K562 (cell line): ENCODE measurements at regions not wholly inside any gene's neighbourhood (a gene's known extent, or its start where the extent isn't known, plus 50 kb on each side); places are given as distances from the start of the nearest gene placed in this dataset.

Source experiments
- ATAC-seq: fragments of 200-7000 bp; cut with Tn5 transposase; 3 replicates; pipeline ENCODE4 v1.9.1; 2020; ENCODE audit warnings: moderate library complexity
- BruUV-seq: library from RNA; stranded (reverse); fragments of 400-500 nt; replicated peaks from 2 replicates; lab custom pipeline; 2021; lab: Mats Ljungman, UMichigan
- CTCF ChIA-PET: fragments of 300-600 bp; formaldehyde crosslinking; extraction: SDS; loops from one replicate; lab custom pipeline; 2021; ENCODE audit warnings: low intra/inter-chr PET ratio; lab: Yijun Ruan, JAX
- POLR2A ChIA-PET: fragments of 300-600, 350-650 bp; sonication (Branson Sonifier 250); formaldehyde crosslinking; extraction: SDS; loops from one replicate; lab custom pipeline; 2021; ENCODE audit warnings: antibody characterized with exemption, inconsistent platforms; lab: Yijun Ruan, JAX
- DNase-seq, 4 experiments: peaks; one replicate each; pipeline versions ENCODE4 v3.0.0 to v3.0.0-alpha.2; 2011 to 2018; ENCODE audit warnings: low spot score in 3 of 4, mixed read lengths in 3 of 4; ENCODE audit errors: extremely low read depth in 1 of 4
- FAIRE-seq: peaks from 2 replicates; lab custom pipeline; 2011; peaks lifted over from hg19 to GRCh38; lab: Jason Lieb, UNC
- H2AFZ ChIP-seq: 2 replicates; pipeline ENCODE4 v1.6.0; 2011; ENCODE audit warnings: low read depth, low read length, control low read depth, inconsistent platforms
- H3K27ac ChIP-seq: fragments of 200-600 bp; 3 replicates; pipeline ENCODE4 v1.8.0; 2011; ENCODE audit warnings: low read depth, mild to moderate bottlenecking, control low read depth, inconsistent platforms, low read length, moderate library complexity, mixed read lengths; ENCODE audit errors: extremely low read depth
- H3K27me3 ChIP-seq, 2 experiments: fragments of 300-600 bp in 1 of 2; 2 replicates in 1 of 2; 3 replicates in 1 of 2; pipeline versions ENCODE4 v1.6.0 to v1.8.0; 2011; ENCODE audit warnings: inconsistent platforms in 2 of 2, low read length in 2 of 2, mild to moderate bottlenecking in 1 of 2, mixed read lengths in 1 of 2, moderate library complexity in 1 of 2; ENCODE audit not compliant: control insufficient read depth in 2 of 2, insufficient read depth in 2 of 2
- H3K36me3 ChIP-seq: fragments of 300-600 bp; 3 replicates; pipeline ENCODE4 v1.8.0; 2011; ENCODE audit warnings: mild to moderate bottlenecking, low read length, inconsistent platforms; ENCODE audit not compliant: control insufficient read depth, insufficient read depth
- H3K4me1 ChIP-seq, 2 experiments: fragments of 200-600 bp in 1 of 2; replicated peaks in 1 of 2; 2 replicates in 1 of 2; 3 replicates in 1 of 2; pipeline versions ENCODE4 v1.5.1 to v1.8.0; 2011; ENCODE audit warnings: inconsistent platforms in 2 of 2, low read length in 2 of 2, mild to moderate bottlenecking in 1 of 2, mixed read lengths in 1 of 2, moderate library complexity in 1 of 2; ENCODE audit not compliant: control insufficient read depth in 2 of 2, insufficient read depth in 2 of 2
- H3K4me2 ChIP-seq: 2 replicates; pipeline ENCODE4 v1.6.1; 2011; ENCODE audit warnings: low read length, control low read depth, inconsistent platforms, mixed read lengths; ENCODE audit not compliant: insufficient read depth
- H3K4me3 ChIP-seq: fragments of 200-600 bp; sonication (generic), shearing (Covaris generic); 2 replicates; pipeline ENCODE4 v1.5.1; 2016; ENCODE audit warnings: control low read depth, inconsistent platforms
- H3K79me2 ChIP-seq: fragments of 200-600 bp; 3 replicates; pipeline ENCODE4 v1.8.0; 2011; ENCODE audit warnings: low read length, inconsistent platforms; ENCODE audit not compliant: control insufficient read depth, insufficient read depth
- H3K9ac ChIP-seq, 2 experiments: 2 replicates each; pipeline versions ENCODE4 v1.6.0 to v1.6.1; 2011; ENCODE audit warnings: low read depth in 2 of 2, low read length in 2 of 2, control low read depth in 1 of 2, inconsistent platforms in 1 of 2, mild to moderate bottlenecking in 1 of 2, mixed read lengths in 1 of 2; ENCODE audit not compliant: insufficient read depth in 1 of 2
- H3K9me1 ChIP-seq: one replicate; pipeline ENCODE4 v1.6.0; 2011; ENCODE audit warnings: inconsistent platforms, mild to moderate bottlenecking, low read length, moderate library complexity; ENCODE audit not compliant: control insufficient read depth, insufficient read depth
- H3K9me3 ChIP-seq: replicated peaks from 2 replicates; pipeline ENCODE4 v1.5.1; 2011; ENCODE audit warnings: low read depth, low read length, inconsistent platforms; ENCODE audit not compliant: control insufficient read depth, insufficient read depth
- H4K20me1 ChIP-seq: replicated peaks from 2 replicates; pipeline ENCODE4 v1.6.1; 2011; ENCODE audit warnings: low read length, inconsistent platforms, mixed read lengths; ENCODE audit not compliant: control insufficient read depth, insufficient read depth
- AFF4 ChIP-seq: sonication (generic); formaldehyde crosslinking; IDR thresholded peaks from 2 replicates; pipeline ENCODE4 v1.8.0; 2023; ENCODE audit warnings: mild to moderate bottlenecking, missing genetic modification reagents
- GTF2A2 ChIP-seq: IDR thresholded peaks from 2 replicates; pipeline ENCODE4 v1.6.1; 2016; ENCODE audit warnings: mild to moderate bottlenecking, missing genetic modification characterization, missing compliant biosample characterization
- NBN ChIP-seq: fragments of 450-650 bp; IDR thresholded peaks from 2 replicates; pipeline ENCODE4 v1.6.1; 2016; ENCODE audit warnings: low read depth, mild to moderate bottlenecking
- NKRF ChIP-seq: fragments of 450-650 bp; IDR thresholded peaks from 2 replicates; pipeline ENCODE4 v1.6.1; 2016; ENCODE audit warnings: borderline replicate concordance
- PRDM10 ChIP-seq: fragments of 450-650 bp; IDR thresholded peaks from 2 replicates; pipeline ENCODE4 v1.6.1; 2018; ENCODE audit not compliant: partially characterized antibody
- RBM22 ChIP-seq: fragments of 200-400 bp; formaldehyde crosslinking; IDR thresholded peaks from 2 replicates; pipeline ENCODE4 v1.6.1; 2018; ENCODE audit warnings: low read length, low read depth; ENCODE audit not compliant: poor library complexity, severe bottlenecking
- SPI1 ChIP-seq: IDR thresholded peaks from 2 replicates; pipeline ENCODE4 v1.6.1; 2011; ENCODE audit warnings: low read depth, low read length, control low read depth, borderline replicate concordance
- ZC3H4 ChIP-seq: sonication (generic); formaldehyde crosslinking; IDR thresholded peaks from 2 replicates; pipeline ENCODE4 v1.9.0; 2021; ENCODE audit warnings: missing genetic modification reagents, borderline replicate concordance
- ZNF124 ChIP-seq: sonication (generic); formaldehyde crosslinking; IDR thresholded peaks from 2 replicates; pipeline ENCODE4 v1.8.1; 2022; ENCODE audit warnings: missing genetic modification reagents
- ZNF184 ChIP-seq: sonication (generic); formaldehyde crosslinking; IDR thresholded peaks from 2 replicates; pipeline ENCODE4 v1.5.0; 2020; ENCODE audit warnings: missing genetic modification reagents
- whole genome bisulfite sequencing: fragments of 100-300 bp; shearing (Covaris generic); methylation state at CpG from one replicate; pipeline ENCODE4 v1.1.6; 2016; ENCODE audit warnings: low coverage, mixed read lengths; ENCODE audit not compliant: insufficient coverage; ENCODE audit errors: missing lambda C conversion rate; 5-methylcytosine and 5-hydroxymethylcytosine counted together
- in situ Hi-C: fragments of 300-500 bp; cut with MboI; formaldehyde crosslinking; loops from 4 replicates; pipeline ENCODE4 v1.15.0; 2018; ENCODE audit warnings: inconsistent platforms, mixed read lengths
- intact Hi-C: fragments of 100-400 bp; cut with micrococcal nuclease; formaldehyde crosslinking; loops from 2 replicates; pipeline ENCODE4 v1.14.2; 2022

- TF ChIP-seq NKRF: no peak
- TF ChIP-seq PRDM10: no peak
Measured at GRCh38 chr5:175195698-175196656, 248.0 kb downstream of the DRD1 start (continued).

GRCh38 chr5:175181331-175181730, 262.7 kb downstream of the DRD1 start:
- H3K9me3 ChIP-seq: no peaks in the 10 kb centered on the region
- H3K9ac ChIP-seq: no peak overlapping the region
- H2AFZ ChIP-seq: no peak overlapping the region
- no peaks in the 10 kb centered on the region for H3K4me1 ChIP-seq
- ATAC-seq (no peak), DNase-seq (no peak), FAIRE-seq (no peak)
- H3K36me3 ChIP-seq: no peaks in the 10 kb centered on the region
- intact Hi-C loops: no loop called here
- no peak overlapping the region for H3K4me3 ChIP-seq
- no peaks in the 10 kb centered on the region; a peak in 1 of 5 replicates for H3K27me3 ChIP-seq
- WGBS: 2% methylated on average over 3 of the region's 3 CpGs
- POLR2A ChIA-PET: no interaction called here
- CTCF ChIA-PET: no interaction called here
- H3K9me1 ChIP-seq: no peaks in the 10 kb centered on the region
- no TSS peak for BruUV-seq
- in situ Hi-C loops: no loop called here
- no peaks in the 10 kb centered on the region for H4K20me1 ChIP-seq
- H3K79me2 ChIP-seq: no peaks in the 10 kb centered on the region
- H3K4me2 ChIP-seq: no peak overlapping the region
- no peak overlapping the region for H3K27ac ChIP-seq
- TF ChIP-seq NBN: no peak
- TF ChIP-seq GTF2A2 (tag): no peak
- TF ChIP-seq AFF4 (CRISPR knock-in tag): no peak
- no peak for TF ChIP-seq ZC3H4 (CRISPR knock-in tag)
- TF ChIP-seq RBM22: no peak
- no peak for TF ChIP-seq SPI1
- no peak for TF ChIP-seq ZNF184 (CRISPR knock-in tag)
- no peak for TF ChIP-seq ZNF124 (CRISPR knock-in tag)
